ENCODE measurements at regions not wholly inside any gene's neighbourhood (a gene's known extent, or its start where the extent isn't known, plus 50 kb on each side); places are given as distances from the start of the nearest gene placed in this dataset.

DNA sequence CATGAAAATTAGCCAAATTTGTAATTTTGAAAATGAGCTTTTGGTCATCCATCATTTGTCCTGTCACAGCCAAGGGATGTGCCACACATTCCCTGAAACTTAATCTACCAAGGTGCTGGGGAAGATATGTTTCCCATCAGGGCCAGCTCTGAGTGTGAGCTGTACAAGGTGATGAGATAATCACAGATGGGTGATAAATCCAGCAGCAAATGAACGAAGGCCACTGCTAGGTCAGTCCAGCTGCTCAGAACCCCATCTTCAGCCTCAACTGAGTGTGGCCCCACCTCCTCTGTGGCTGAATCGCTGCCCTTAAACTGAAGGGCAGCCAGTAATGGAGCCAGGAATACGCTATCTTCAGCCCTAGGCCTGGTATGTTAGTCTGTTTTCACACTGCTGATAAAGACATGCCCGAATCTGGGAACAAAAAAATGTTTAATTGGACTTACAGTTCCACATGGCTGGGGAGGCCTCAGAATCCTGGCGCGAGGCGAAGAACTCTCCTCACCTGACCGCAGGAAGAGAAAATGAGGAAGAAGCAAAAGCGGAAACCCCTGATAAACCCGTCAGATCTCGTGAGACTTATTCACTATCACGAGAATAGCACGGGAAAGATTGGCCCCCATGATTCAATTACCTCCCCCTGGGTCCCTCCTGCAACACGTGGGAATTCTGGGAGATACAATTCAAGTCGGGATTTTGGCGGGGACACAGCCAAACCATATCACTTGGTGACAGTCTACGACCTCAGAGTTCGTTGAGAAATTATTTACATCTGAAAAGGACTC lies 553.0 kb downstream of the NTRK3 start:
- Histone ChIP-seq H3K27ac (ENCODE audit: extremely low read length, insufficient read depth, low read length) (no peak overlapping the region), H3K9ac (ENCODE audit: insufficient read depth, low read depth, low read length) (no peak overlapping the region), H4K20me1 (ENCODE audit: insufficient read depth, low read length) (no peaks in the 10 kb centered on the region), H3K4me1 (ENCODE audit: insufficient read depth, low read length) (no peaks in the 10 kb centered on the region), H2AFZ (ENCODE audit: low read length) (no peak overlapping the region), H3K9me3 (ENCODE audit: low read length) (peaks cover 41% of the 10 kb centered on the region), H3K4me3 (replicated peaks in 1 of 3; ENCODE audit: insufficient read depth in 1 of 3, low read depth in 2 of 3, low read length in 3 of 3) (no peak overlapping the region), H3K4me2 (ENCODE audit: low read depth, low read length) (no peak overlapping the region), H3K79me2 (ENCODE audit: insufficient read depth, low read length) (no peaks in the 10 kb centered on the region), H3K27me3 (ENCODE audit: control insufficient read depth in 1 of 2, insufficient read depth in 2 of 2, low read length in 2 of 2) (no peaks in the 10 kb centered on the region; a peak in 1 of 5 replicates), H3K36me3 (replicated peaks in 1 of 2; ENCODE audit: control insufficient read depth in 1 of 2, insufficient read depth in 2 of 2, low read length in 2 of 2) (no peaks in the 10 kb centered on the region)
- BruUV-seq (replicated peaks): no TSS peak
- FAIRE-seq: no peak
- no peak for ATAC-seq
- intact Hi-C loops (cut with micrococcal nuclease; ENCODE audit: unreplicated experiment): no loop called here
- CTCF ChIA-PET (ENCODE audit: low intra/inter-chr PET ratio, low total read pairs): no interaction called here
- POLR2A ChIA-PET: no interaction called here
- in situ Hi-C loops (cut with HindIII; ENCODE audit: extremely low pct_ligation_motif_present, low pct_unique_long_range_greater_than_20kb): no loop called here
- WGBS (ENCODE audit: low lambda C conversion rate): 31% methylated on average over 16 of the region's 18 CpGs
- DNase-seq (ENCODE audit: low spot score): no peak
- TF ChIP-seq ZHX2 (IDR thresholded peaks at IDR 0.05; ENCODE audit: low read depth) (no peak), ZHX2 (CRISPR knock-in tag; IDR thresholded peaks at IDR 0.05; ENCODE audit: borderline replicate concordance) (no peak), ZNF264 (CRISPR knock-in tag; IDR thresholded peaks at IDR 0.05) (no peak), MIXL1 (CRISPR knock-in tag; IDR thresholded peaks at IDR 0.05) (no peak), HMGXB3 (CRISPR knock-in tag; IDR thresholded peaks at IDR 0.05; ENCODE audit: borderline replicate concordance) (no peak), HOXA7 (CRISPR knock-in tag; IDR thresholded peaks at IDR 0.05) (no peak), ZNF788 (CRISPR knock-in tag; IDR thresholded peaks at IDR 0.05; ENCODE audit: borderline replicate concordance) (no peak)
- TF ChIP-seq, protein P1, sequence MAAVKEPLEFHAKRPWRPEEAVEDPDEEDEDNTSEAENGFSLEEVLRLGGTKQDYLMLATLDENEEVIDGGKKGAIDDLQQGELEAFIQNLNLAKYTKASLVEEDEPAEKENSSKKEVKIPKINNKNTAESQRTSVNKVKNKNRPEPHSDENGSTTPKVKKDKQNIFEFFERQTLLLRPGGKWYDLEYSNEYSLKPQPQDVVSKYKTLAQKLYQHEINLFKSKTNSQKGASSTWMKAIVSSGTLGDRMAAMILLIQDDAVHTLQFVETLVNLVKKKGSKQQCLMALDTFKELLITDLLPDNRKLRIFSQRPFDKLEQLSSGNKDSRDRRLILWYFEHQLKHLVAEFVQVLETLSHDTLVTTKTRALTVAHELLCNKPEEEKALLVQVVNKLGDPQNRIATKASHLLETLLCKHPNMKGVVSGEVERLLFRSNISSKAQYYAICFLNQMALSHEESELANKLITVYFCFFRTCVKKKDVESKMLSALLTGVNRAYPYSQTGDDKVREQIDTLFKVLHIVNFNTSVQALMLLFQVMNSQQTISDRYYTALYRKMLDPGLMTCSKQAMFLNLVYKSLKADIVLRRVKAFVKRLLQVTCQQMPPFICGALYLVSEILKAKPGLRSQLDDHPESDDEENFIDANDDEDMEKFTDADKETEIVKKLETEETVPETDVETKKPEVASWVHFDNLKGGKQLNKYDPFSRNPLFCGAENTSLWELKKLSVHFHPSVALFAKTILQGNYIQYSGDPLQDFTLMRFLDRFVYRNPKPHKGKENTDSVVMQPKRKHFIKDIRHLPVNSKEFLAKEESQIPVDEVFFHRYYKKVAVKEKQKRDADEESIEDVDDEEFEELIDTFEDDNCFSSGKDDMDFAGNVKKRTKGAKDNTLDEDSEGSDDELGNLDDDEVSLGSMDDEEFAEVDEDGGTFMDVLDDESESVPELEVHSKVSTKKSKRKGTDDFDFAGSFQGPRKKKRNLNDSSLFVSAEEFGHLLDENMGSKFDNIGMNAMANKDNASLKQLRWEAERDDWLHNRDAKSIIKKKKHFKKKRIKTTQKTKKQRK (IDR thresholded peaks at IDR 0.05; ENCODE audit: low read length): no peak
- TF ChIP-seq, protein P2, sequence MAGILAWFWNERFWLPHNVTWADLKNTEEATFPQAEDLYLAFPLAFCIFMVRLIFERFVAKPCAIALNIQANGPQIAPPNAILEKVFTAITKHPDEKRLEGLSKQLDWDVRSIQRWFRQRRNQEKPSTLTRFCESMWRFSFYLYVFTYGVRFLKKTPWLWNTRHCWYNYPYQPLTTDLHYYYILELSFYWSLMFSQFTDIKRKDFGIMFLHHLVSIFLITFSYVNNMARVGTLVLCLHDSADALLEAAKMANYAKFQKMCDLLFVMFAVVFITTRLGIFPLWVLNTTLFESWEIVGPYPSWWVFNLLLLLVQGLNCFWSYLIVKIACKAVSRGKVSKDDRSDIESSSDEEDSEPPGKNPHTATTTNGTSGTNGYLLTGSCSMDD (CRISPR knock-in tag; IDR thresholded peaks at IDR 0.05): no peak

All from HepG2 (cell line).